PC-3 (cell line): ENCODE measurements at regions not wholly inside any gene's neighbourhood (a gene's known extent, or its start where the extent isn't known, plus 50 kb on each side); places are given as distances from the start of the nearest gene placed in this dataset.

Experiments used
- EZH2 ChIP-seq: fragments of 300-600 bp; sonication (generic); IDR thresholded peaks from one replicate; pipeline ENCODE4 v1.6.1; 2017; ENCODE audit warnings: antibody characterized with exemption, mild to moderate bottlenecking, low read length; ENCODE audit not compliant: unreplicated experiment
- EZH2phosphoT487 ChIP-seq: fragments of 300-600 bp; sonication (generic); IDR thresholded peaks from 2 replicates; pipeline ENCODE4 v1.6.1; 2018; ENCODE audit warnings: mild to moderate bottlenecking, antibody characterized with exemption, low read length, borderline replicate concordance

DNA sequence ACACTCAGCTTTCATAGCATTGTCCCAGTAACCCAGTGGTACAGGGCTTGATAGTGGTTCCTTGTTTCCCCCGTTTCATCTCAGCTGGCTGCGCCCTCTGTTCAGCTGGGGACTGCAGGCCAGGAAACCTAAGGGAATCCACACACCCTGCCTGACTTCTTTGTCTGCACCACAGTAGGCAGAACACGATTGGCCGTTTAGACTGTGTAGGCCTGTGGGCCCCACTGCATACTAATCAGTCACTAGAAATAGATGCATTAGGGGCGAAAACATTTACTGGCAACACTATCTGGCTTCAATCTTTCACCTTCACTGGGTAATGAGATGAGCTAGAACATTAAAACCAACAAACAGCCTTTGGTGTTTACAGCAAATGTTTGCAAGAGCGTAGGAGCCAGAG lies 512.7 kb upstream of the BRINP1 start:
- no peak for TF ChIP-seq EZH2phosphoT487
- no peak for TF ChIP-seq EZH2
